Mammary epithelial cell (primary cell): ENCODE measurements at regions not wholly inside any gene's neighbourhood (a gene's known extent, or its start where the extent isn't known, plus 50 kb on each side); places are given as distances from the start of the nearest gene placed in this dataset.

Source experiments
- CTCF ChIP-seq, 2 donors: IDR thresholded peaks in 1 of 2; conservative IDR thresholded peaks in 1 of 2; 2 replicates each; pipeline ENCODE4 v1.5.1; 2011 to 2012; ENCODE audit warnings: inconsistent platforms in 2 of 2, low read length in 2 of 2, mild to moderate bottlenecking in 2 of 2, control low read depth in 1 of 2, low read depth in 1 of 2; ENCODE audit not compliant: insufficient read depth in 1 of 2; ENCODE audit errors: extremely low read depth in 1 of 2
- EZH2 ChIP-seq: IDR thresholded peaks from 2 replicates; pipeline ENCODE4 v1.6.1; 2012; ENCODE audit warnings: low read length, inconsistent platforms, borderline replicate concordance

GRCh38 chr5:166784545-166785078 lies 1506.8 kb upstream of the WWC1 start:
- TF ChIP-seq CTCF (conservative IDR thresholded peaks at IDR 0.05 in 1 of 2, IDR thresholded peaks at IDR 0.05 in 1 of 2; ENCODE audit: extremely low read depth in 1 of 2, insufficient read depth in 1 of 2, low read depth in 1 of 2, low read length in 2 of 2) (no peak), EZH2 (no peak)
